GM18508 (cell line): ENCODE measurements at regions not wholly inside any gene's neighbourhood (a gene's known extent, or its start where the extent isn't known, plus 50 kb on each side); places are given as distances from the start of the nearest gene placed in this dataset.
"Not testable (repeated sequence)": the region's sequence is repeated elsewhere in the genome, so short reads cannot be mapped to it uniquely, and the experiment has no call there.

Experiments used
- ATAC-seq: cut with Tn5 transposase; IDR thresholded peaks from one replicate; pipeline ENCODE4 v1.9.1; 2021; ENCODE audit warnings: moderate number of reproducible peaks; ENCODE audit not compliant: insufficient read depth, unreplicated experiment

DNA sequence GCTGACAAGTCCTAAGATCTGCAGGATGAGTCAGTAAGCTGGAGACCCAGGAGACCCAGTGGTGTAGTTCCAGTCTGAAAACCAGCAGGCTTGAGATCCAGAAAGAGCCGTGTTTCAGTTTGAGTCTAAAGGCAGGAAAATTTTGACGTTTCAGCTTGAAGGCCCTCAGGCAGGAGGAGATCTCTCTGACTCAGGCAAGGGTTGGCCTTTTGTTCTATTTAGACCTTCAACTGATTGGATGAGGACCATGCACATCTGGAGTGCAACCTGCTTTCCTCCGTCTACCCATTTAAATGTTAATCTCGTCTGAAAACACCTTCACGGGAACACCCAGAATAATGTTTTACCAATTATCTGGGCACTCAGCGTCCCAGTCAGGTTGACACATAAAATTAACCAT, 69.5 kb downstream of the NPIPA7 start:
- not testable (repeated sequence) for ATAC-seq

DNA sequence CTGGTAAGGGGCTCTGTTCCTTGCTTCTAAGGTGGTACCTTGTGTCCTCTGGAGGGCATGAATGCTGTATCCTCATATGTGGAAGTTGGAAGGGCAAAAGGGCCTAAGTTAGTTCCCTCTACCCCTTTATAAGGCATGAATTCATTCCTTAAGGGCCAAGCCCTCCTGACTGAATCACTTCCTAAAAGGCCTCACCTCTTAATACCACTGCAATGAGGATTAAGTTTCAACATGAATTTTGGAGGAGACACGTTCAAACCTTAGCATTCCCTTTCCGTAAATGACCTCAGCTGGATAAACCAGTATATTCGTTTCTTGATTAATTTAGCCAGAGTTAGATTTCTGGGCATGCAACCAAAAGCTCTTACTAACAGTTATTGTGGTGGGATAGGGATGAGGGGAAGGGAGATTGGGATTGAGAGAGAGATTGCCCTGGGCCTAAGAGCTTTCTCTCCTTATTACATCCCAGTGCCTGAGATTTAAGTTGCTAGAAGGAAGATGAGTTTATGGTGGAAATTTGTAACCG, 70.8 kb downstream of the NPIPA7 start:
- ATAC-seq = not testable (repeated sequence)

DNA sequence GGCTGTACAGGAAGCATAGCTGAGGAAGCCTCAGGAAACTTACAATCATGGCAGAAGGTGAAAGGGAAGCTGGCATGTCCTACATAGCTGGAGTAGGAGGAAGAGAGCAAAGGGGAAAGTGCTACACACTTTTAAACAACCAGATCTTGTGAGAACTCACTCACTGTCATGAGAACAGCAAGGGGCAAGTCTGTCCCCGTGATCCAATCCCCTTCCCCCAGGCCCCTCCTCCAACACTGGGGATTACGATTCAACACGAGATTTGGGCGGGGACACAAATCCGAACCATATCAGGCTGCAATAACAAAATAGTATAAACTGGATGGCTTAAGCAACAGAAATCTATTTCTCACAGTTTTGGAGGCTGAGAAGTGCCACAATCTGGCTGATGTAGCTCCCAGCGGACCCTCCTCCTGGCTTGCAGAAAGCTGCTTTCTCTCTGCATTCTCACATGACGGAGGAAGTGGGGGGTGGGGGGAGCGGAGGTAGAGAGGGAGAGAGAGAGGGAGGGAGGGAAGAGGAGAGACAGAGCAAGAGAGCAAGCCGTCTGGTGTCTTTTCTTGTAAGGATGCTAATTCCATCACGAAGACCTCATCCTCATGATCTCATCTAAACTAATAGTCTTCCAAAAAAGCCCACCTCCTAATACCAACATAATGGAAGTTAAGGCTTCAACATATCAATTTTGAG, 72.9 kb downstream of the NPIPA7 start:
- not testable (repeated sequence) for ATAC-seq

DNA sequence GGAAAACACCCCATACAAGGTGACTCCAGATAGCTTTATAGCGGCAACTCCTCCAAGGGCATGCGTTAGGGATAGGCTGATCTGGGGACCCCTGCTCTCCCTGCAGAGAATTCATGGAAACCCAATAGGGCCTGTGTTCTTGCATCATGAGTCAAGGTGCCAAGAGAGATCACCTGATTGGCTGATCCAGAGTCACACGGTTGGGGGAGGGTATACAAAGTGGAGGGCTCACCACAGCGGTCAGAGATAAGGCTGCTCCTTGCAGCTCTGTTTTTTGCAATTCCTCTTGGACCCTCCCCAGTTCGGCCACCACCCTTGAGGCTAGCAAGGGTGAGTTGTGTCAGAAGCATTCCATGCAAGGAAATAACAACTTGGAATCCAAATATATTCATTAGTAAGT, 79.6 kb downstream of the NPIPA7 start:
- not testable (repeated sequence) for ATAC-seq

DNA sequence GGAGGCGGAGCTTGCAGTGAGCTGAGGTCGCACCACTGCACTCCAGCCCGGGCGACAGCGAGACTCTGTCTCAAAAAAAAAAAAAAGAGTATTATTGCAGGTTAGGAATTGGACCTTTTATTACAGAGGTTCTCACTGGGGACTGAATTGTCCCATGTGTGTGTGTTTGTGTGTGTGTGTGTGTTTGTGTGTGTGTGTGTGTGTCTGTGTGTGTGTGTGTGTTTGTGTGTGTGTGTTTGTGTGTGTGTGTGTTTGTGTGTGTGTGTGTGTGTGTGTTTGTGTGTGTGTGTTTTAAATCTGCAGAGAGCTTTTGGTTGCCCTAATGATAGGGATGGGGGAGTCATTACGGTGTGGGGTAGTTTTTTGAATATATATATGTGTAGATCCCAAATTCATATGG, 84.9 kb downstream of the NPIPA7 start:
- not testable (repeated sequence) for ATAC-seq

DNA sequence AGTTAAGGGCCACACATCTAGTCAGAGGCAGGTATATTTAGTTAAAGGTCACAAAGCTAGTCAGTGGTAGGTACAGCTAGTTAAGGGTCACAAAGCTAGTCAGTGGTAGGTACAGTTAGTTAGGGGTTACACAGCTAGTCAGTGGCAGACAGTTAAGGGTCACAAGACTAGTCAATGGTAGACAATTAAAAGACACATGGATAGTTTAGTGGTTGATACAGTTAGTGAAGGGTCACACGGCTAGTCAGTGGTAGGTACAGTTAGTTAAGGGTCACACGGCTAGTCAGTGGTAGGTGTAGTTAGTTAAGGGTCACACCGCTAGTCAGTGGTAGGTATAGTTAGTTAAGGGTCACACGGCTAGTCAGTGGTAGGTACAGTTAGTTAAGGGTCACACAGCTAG, 110.0 kb downstream of the NPIPA7 start:
- not testable (repeated sequence) for ATAC-seq

DNA sequence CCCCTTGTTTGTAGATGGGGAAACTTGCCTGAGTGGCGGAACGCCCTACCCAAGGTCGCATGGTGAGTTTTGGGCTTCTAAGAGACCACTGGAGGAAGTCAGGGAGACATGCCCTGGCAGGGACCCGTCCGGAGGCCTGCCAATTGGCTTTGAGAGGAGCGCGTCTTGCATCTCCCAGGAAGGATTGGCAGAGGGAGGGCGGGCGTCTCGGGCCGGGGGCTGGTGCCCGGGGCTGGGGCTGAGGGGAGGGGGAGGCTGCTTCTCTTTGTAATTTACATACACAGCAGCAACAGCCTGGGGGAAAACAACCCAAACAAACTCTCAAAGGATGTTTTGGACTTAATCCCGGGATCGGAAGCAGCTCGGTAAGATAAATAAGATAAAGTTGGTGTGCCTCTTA, 110.5 kb downstream of the NPIPA7 start:
- ATAC-seq = not testable (repeated sequence)

DNA sequence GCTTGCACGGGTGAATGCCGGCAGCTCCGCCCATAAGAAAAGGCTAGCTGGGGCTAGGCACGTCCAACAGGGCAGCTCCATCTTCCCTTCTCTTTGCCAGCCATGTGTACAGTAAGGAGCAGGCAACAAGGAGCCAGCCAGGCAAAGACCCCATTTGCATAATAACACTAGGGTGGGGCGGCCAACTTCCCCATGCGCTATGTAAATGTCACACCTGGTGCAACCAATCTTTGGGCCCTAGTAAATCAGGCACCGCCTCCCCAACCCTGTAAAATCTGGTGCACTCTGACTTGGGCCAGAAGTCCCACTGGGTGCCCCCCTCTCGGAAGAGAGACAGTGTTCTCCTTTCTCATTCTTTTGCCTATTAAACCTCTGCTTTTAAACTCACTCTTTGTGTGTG, 115.2 kb downstream of the NPIPA7 start:
- not testable (repeated sequence) for ATAC-seq

DNA sequence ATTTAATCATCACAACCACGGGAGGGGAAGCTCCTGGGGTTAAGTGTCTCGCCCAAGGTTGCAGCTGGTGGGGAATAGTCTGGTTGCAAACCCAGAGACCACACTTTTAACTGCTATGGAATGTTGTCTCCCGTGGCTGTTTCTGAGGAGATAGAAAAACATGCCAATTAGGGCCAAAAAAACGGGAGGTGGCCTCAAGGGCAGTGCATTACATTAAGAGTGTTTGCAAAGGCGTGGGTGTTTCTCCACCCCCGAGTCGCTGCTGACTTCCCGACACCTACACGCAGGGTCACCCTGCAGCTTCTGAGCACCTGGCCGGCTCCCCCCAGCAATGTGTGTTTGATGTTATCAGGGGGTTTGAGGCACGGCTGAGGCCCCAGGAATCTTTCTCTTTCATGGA, 116.1 kb downstream of the NPIPA7 start:
- not testable (repeated sequence) for ATAC-seq

DNA sequence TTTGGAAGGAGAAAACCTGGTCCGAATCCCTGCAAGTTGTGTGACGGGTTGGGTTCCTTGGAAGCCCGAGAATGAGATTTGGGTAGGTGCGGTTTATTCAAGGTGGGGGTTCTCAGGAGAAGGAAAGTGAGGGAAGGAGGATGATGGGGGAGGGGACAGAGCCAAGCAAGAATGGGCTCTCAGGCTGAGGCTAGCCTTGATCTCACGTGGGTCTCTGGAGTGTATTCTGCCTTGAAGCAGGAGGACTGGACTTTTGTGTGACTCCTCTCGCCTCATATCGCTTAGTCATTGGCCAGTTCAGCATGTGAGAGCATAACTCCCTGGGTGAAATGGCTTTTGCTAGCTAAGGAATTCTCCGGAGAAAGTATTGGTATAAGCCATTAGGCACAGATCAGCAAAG, 120.9 kb downstream of the NPIPA7 start:
- ATAC-seq = not testable (repeated sequence)

DNA sequence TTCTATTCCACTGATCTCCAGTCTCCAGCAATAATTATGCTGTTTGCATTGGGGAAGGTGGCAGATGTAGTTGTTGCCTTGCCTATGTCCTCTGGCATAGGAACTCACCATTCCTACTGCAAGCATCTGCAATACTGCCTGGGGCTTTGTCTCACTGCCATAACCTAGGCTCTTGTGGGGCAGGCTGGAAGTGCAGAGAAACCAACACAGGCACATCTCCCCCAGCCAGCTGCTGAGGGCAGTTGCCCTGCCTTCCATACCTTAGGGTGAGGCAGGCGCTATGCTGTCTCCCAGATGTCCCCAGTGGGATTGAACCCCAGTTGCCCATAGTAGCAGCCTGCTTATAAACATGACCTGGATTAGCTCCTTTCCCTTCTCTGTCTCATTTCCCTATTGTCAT, 128.1 kb downstream of the NPIPA7 start:
- not testable (repeated sequence) for ATAC-seq

DNA sequence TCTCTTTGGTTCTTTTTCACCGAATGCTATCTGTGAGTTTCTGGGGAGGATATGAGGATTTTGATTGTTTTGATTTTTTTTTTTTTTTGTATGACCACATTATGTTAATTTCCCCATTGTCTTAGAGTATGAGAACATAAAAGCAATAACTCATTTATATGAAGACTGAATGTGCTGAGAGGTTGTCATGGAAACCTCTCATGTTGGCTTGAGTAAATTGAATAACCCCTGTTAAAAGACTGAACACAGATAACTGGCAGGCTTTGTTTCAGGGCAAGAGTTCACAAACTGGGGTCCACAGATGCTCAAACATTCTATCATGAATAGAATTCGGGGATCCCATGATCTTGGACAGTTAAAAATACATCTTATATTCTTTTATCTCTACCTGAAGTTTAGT, 129.4 kb downstream of the NPIPA7 start:
- ATAC-seq = not testable (repeated sequence)

DNA sequence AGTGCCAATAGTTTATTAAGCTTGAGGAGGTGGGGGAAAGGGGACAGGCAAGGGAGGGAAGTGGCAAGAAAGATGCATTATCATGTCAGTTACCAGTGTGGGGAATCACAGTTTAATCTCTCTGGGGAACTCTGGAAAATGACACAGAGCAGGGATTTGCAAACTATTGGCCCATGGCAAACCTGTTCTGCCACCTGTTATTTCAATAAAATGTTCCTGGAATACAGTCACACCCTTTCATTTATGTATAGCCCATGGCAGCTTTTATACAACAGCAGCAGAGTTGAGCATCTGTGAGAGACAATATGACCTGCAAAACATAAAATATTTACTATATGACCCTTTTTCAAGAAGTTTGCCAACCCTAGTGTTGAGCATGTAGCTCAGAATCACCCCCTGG, 140.5 kb downstream of the NPIPA7 start:
- not testable (repeated sequence) for ATAC-seq

DNA sequence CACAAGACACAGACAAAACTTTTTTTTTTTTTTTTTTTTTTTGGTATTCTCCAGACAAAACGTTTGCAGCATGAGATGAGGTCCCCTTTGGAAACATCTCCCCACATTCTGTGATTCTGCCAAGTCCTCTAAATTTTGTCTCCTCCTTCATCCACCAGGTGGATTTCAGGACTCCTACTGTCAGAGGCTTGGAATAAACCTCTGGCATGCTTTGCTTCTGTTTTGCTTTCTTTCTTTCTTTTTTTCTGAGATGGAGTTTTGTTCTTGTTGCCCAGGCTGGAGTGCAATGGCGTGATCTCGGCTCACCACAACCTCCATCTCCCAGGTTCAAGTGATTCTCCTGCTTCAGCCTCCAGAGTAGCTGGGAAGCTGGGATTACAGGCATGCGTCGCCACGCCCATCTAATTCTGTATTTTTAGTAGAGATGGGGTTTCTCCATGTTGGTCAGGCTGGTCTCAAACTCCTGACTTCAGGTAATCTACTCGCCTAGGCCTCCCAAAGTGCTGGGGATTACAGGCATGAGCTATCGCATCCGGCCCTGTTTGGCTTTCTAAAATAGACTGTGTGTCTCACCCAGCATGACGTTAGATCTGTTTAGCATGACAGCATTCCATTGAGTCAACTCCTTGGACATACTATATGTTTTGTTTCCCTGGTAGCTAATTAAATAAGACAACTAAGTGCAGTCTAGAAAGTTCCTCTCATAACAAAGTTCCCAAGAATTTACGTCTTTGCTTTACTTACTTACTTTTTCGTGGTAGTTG, 142.5 kb downstream of the NPIPA7 start:
- not testable (repeated sequence) for ATAC-seq

DNA sequence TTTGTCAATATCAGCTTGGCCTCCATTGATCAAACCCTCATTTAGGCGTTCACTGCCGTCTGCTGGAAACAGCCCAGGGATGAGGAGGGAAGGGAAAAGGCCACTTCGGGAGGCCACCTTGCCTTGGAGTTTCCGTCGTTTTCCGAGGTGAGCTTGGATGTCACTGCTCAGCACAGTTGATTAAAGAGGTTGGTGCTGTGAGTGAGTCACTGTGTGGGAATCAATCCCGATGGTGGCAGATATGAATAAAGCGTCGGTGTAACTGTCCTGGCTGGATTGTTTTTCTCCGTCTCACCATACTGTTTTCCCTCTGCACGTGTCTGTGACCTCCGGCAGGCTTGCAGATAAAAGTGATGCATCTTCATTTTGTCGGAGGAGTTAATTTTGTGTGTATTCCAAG, 148.1 kb downstream of the NPIPA7 start:
- ATAC-seq = not testable (repeated sequence)

DNA sequence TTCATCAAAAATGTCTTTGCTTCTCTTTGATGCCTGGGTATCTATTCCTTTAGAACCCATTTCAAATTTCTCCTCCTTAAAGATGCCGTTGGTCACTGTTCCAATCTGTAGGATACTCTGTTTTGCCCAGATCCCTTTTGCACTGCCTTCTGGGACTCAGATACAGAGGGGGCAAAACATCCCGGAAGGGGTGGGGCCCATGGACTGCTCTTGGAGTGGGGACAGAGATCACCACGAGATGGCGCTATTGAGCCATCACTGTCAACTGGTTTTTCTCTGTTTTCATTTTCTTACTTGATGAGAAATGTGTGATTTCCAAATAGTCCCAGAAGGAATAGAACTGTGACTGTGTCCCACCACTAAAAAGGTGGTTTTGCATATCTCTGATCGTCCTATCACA, 151.8 kb downstream of the NPIPA7 start:
- ATAC-seq = not testable (repeated sequence)

DNA sequence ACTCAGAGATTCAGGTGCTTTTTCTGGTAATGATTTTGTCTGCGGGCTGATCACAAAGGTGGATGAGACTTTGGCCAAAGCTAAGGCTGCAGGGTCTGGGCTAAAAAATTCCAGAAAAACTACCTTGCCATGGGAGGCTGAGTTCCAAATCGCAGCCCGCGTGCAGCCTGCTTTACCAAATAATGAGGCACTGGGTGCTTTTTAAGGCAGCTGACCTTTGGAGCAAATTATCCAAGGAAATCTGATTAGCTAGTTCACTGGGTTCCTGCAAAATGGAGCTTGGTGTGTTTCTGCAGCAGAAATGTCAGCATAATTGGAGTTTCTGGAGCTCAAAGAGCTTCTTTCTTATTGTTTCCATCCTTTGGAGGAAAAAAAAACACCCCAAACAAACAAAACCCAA, 156.6 kb downstream of the NPIPA7 start:
- ATAC-seq = not testable (repeated sequence)

DNA sequence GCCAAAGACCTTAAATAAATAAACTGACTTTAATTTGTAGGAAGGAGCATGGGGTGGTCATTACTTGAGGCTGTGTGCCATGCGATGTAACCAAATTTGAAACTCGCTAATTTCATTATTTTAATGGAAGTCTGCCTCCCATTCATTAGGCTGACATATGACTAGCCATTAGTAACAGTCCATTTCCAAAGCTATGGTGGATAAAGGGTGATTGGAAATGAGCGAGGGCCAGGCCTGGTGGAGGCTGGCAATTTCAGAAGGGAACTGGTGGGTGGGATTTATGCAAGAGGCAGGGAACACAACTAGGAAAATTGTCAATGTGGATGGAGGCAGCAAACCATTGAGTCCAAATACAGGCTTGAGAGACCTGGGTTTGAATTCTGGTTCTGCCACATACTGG, 157.2 kb downstream of the NPIPA7 start:
- ATAC-seq = not testable (repeated sequence)

DNA sequence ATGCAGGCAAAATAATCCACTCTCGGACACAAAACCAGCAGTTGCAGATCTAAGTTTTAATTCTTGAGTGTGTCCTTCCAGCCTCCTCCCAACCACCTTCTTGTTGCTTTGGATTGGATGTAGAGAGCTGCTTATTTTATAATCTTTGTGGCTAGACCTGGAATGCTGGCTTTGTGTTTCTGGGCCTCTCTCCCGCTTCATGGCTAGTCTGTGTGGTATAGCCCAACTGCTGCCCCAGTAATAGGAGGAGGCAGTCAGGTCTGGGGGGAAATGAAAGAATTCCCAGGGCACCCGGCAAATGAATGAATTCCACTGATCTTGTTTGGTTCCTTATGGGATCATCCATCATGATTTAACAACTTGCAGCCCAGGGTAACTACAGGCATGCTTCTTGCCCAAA, 170.8 kb downstream of the NPIPA7 start:
- ATAC-seq = not testable (repeated sequence)

DNA sequence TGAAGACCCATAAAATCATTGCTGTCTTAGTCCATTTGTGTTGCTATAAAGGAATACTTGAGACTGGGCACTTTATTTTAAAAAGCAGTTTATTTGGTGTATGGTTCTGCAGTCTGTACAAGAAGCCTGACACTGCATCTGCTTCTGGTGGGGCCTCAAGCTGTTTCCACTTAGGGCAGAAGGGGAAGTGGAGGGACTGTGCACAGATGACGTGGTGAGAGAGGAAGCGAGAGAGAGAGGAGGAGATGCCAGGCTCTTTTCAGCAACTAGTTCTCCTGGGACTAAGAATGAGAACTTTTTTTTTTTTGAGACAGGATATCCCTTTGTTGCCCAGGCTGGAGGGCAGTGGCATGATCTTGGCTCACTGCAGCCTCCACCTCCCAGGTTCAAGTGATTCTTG, 171.9 kb downstream of the NPIPA7 start:
- ATAC-seq = not testable (repeated sequence)

DNA sequence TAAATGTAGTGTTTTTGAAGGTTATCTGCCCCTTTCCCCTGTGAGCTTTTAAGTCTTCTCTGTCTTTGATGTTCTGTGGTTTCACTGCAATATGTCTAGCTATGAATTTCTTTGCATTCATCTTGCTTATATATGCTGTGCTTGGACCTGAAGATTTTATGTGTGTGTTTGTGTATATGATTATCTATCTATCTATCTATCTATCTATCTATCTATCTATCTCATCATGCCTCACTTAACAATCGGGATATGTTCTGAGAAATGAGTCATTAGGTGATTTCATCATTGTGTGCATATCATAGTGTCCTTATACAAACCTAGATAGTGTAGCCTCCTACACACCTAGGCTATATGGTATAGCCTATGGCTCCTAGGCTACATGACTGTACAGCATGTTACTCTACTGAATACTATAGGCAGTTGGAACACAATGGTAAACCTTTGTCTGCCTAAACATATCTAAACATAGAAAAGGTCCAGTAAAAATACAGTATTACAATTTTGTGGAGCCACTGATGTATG, 173.9 kb downstream of the NPIPA7 start:
- not testable (repeated sequence) for ATAC-seq
